ELR (cell line): ENCODE measurements at regions not wholly inside any gene's neighbourhood (a gene's known extent, or its start where the extent isn't known, plus 50 kb on each side); places are given as distances from the start of the nearest gene placed in this dataset.

Experiments
- DNase-seq: peaks from one replicate; pipeline ENCODE4 v3.0.0-alpha.2; 2015; ENCODE audit warnings: low read depth

DNA sequence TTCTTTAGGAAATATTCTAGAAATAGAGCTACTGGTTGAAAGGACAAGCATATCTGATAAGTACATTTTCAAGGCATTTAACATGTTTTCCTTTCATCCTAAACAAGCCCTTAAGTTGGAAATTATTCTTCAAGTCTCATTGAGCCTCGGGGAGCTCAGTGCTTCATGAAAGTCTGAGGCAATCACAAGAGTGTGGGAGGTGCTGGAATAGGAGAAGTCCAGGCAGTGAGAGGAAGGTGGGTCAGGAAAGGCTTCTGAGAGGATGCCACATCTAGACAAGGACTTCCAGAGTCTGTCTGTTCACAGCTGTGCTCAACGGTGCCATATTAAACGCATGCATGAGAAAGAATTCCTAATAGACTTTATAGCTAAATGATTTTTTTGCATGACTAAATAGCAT lies 69.8 kb downstream of the CD83 start:
- DNase-seq = no peak

DNA sequence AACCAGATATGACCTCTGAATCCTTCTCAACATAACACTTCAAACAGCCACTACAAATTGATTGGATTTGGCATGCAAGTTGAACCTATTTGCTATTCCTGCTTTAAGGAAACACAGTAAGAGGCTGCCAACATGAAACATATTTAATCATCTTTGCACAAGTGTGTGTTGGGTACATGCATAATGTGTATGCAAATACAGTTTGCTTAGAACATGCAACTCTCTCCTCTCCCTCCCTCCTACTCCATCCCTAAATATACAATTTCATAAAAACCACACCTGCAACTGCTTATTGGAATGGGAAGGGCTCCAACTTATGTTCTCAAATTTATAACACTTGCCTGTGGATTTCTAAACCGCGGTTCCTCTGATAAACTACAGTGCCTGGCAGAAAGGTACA lies 71.5 kb downstream of the CD83 start:
- no peak for DNase-seq

DNA sequence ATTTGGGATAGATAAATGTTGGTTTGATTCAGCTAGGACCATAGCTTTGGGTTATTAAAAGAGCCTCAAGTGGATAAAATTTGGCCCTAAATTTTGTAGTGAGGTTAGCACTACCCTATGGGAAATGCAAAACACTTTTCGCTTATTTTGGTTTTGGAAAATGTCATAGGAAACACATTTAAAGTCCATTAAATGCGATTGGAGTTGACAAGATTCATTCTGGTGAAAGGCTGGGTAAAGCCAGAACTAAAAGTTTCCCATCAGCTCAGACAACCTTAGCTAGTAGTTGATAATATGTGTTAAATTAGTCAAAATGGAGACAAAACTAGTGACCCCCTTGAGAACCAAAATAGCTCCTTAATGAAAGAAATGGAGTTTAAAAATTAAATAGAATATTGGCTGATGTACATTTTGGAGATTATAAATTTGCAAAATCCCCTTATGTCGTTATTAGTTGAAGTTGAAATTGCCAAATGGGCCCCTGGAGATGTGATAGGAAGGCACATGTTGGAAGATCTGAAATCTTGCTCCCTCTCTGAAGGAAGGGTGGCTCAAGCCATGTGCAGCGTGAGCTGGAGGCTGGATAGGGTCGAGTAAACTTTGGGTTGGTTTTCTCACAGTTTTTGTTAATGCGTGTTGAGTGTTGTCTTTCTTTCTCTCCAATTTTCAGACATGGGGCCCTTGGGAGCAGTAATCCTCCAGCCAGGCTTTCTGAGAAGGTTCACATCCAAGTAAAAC lies 72.8 kb downstream of the CD83 start:
- DNase-seq = no peak

- no peak for DNase-seq
Observed at GRCh38 chr6:14190929-14191224, 73.3 kb downstream of the CD83 start.

DNA sequence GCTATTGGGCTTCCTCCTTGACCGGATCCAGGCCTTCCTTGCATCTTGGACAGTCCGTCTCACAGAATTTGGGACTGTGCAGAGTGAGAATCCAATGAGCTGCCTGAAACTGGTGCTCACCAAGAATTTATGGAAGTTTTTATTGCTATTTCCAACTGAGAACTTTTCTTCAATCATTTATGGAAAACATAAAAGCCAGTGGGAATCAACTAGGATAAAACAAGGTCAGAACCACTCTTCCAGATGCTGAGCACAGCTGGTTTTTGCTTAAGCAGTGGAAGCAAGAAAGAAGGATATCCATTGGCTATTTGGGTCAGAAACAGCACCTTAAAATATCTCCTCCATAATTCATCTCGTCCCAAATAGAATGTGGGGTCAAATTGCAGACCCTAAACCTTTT lies 74.2 kb downstream of the CD83 start:
- DNase-seq = no peak

DNA sequence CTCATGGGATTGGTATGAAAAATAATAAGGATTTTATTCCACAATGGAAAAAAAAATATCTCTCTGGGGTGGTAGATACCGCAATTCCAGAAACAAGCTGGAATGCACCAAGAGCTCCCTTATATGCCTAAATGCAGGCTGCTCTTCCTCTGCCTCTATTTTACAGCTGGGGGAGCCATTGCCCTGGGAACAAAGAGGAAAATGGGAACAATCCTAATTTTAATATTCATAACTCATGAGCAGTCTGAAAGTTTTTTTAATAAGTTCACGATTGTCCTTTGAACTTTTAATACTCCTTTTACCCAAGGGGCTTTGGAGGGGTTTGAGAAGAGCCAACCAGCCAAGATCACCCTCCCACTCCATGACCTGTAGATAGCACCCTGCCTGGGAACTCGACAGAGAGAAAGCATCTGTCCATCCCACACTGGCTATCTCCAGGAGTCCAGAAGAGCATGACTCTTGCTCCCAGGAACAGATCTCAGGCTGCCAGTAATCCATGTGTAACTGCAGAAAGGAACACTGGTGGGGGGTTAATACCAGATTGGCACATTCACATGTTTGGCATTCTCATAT lies 74.7 kb downstream of the CD83 start:
- no peak for DNase-seq

DNA sequence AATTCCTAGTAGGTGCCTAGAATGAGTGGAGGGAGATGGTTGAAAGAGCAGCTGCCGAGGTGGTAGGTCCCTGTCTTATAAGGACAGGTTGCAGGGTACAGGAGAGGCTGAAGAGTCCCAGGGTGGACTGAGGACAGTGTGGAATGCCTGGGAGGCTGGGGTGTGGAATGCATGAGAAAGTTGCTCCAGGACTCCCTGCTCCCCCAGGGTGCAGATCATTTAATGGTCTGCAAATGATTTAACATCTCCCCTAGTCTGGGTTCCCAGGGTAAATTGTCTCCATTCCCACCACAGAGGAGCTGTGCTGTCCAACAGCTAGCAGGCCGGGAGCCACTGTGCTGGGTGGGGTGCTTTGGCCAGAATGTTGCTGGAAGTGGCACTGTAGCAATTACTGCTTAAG lies 76.0 kb downstream of the CD83 start:
- no peak for DNase-seq

- DNase-seq = no peak
Observed at GRCh38 chr6:14194483-14194882, 76.9 kb downstream of the CD83 start.

- no peak for DNase-seq
Observed at GRCh38 chr6:14194976-14195375, 77.4 kb downstream of the CD83 start.

- DNase-seq = no peak
Observed at GRCh38 chr6:14196026-14196425, 78.5 kb downstream of the CD83 start.

DNA sequence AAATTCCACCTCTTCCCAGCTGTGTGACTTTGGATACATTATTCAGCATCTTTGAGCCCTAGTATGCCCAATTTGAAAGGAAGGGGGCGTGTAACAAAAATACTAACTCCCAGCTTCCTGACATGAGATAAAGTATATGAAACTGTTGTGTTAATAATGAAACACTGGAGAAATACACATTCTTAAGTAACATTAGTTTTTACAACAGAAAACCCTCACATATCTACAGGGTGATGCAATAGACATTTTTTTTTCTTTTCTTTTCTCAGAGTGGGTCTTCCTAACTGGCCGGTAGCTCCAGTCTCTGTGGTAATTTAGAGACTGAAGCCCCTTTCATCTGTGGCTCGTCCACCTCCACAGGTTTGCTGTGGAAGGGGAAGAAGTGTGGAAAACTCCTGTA lies 79.5 kb downstream of the CD83 start:
- no peak for DNase-seq

DNA sequence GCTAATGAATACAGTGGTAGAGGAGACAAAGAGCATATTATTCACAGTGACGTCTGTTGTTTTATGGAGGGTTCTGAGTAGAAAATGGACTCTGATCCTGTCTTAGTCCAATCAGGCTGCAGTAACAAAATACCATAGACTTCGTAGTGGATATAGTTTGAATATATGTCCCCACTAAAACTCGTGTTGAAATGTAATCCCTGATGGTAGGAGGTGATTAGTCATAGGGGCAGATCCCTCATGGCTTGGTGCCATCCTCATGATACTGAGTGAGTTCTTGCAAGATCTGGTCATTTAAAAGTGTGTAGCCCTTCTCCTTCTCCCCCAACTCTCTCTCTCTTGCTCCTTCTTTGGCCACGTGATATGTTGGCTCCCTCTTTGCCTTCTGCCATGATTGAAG lies 82.5 kb downstream of the CD83 start:
- peak; percentile 33 for DNase-seq

DNA sequence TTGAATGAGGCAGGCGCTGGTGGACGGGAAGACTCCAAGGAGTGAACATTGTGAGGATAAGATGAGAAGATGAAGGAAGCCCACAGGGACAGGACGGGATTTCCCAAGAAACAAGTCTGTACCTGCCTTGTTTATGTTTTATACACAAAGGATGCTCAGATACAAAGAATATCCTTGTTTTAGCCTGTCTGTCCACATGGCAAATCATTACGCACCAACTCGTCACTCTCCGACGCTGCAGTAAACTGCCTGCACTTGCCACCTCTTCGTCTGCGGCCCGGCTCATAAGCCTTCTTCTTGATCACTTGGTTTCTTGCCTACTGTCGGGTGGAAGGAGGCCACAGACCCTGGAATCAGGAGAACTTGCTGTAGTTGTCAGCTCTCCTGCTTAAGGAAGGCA lies 85.4 kb downstream of the CD83 start:
- no peak for DNase-seq

GRCh38 chr6:14206391-14206790 lies 88.8 kb downstream of the CD83 start:
- DNase-seq = no peak

DNA sequence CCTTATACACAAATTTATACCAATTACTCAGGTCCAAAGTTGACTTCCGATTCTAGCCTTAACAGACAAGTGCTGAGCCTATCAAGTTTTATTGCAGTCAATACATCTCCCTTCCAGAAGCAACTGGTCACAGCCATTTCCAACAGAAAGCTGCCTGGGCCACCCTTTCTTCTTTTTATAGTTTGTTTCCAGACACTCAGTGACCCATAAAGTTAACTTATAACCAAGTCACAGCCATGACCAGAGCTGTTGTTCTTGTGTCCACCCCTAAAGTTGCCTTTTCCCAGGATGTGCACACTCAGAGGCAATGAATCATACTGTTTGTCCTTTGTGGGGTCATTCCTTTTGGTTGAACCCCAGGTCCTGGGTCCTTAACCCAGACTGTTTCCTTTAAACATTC lies 89.9 kb downstream of the CD83 start:
- no peak for DNase-seq

- no peak for DNase-seq
Observed at GRCh38 chr6:14209000-14209399, 91.4 kb downstream of the CD83 start.

DNA sequence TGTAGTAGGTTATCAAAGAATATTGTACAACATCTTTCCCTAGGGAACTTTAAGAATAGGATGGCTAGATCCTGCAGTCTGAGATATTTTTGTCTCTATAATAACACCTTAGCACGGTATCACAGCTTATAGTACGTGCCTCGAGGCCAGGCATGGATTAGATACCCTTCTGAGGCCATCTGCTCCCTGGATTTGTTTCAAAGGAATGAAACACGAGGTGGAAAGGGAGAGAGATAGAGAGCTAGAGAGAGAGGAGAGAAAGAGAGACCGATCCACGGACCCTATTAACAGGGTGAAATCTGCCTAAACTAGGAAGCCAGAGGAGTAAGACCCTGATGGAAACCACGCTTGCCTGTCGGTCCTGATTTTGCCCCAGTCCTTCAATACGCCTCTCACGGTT lies 92.5 kb downstream of the CD83 start:
- no peak for DNase-seq

DNA sequence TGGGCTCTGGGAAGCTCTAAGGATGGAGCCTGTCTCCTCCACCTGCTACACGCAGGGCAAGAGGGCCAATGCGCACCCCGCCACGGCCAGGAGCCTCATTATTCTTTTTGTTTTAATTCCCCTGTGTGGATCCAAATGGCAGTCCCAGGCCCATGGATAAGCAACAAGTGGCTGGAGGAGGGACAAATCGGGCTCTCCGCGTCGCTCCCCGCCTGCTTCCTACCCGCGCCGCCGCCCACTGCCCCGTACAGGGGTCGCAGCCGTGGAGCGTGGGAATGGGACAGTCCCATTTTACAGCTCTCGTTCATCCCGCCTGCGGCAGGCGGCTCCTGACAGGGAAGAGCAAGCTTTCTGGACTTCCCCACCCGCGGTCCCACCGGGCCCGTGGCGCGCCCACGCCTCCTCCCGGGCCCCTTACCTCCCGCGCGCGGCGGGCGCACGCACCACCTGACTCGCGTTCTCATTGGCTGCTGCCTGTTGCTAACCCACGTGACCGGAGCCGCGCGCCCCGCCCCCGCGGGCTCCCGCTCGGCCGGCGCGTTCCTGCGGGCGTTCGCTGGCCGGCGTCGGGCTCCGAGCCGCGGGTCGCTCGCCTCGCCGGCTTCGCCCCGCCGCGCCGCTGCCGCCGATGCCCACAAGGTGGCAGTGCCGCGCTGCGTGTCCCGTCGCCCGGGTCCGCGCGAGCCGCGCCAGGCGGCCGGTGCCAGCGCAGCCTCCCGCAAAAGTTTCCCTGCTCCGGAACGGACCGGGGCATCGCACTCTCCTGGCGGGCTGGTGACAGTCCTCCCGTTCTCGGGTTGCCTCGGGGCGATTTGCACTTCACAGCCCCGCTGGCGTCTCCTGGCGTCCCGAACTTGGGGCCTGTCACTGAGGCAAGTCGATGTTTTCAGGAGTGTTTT lies 93.3 kb downstream of the CD83 start:
- peak; percentile 92 for DNase-seq

- no peak for DNase-seq
Observed at GRCh38 chr6:14211562-14211942, 94.0 kb downstream of the CD83 start.

DNA sequence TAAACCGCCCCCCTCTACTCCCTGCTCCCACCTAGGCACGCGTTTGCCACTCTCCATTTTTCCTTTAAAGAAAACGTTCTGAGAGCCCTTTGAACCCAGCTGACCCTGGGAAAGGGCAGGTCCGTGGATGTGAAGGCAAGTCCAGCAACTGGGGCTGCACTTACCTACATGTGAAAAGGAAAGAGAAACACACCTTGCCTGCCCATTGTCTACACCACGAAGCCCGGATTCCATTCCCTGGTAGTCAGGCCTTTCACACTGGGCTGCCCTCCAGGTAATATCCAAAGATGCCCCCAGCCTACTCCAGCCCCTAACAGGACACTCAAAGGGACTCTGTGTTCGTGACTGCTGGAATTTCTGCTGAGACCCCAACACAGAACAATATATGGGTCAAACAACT lies 94.4 kb downstream of the CD83 start:
- DNase-seq = no peak

GRCh38 chr6:14212632-14213031 lies 95.1 kb downstream of the CD83 start:
- DNase-seq = no peak

DNA sequence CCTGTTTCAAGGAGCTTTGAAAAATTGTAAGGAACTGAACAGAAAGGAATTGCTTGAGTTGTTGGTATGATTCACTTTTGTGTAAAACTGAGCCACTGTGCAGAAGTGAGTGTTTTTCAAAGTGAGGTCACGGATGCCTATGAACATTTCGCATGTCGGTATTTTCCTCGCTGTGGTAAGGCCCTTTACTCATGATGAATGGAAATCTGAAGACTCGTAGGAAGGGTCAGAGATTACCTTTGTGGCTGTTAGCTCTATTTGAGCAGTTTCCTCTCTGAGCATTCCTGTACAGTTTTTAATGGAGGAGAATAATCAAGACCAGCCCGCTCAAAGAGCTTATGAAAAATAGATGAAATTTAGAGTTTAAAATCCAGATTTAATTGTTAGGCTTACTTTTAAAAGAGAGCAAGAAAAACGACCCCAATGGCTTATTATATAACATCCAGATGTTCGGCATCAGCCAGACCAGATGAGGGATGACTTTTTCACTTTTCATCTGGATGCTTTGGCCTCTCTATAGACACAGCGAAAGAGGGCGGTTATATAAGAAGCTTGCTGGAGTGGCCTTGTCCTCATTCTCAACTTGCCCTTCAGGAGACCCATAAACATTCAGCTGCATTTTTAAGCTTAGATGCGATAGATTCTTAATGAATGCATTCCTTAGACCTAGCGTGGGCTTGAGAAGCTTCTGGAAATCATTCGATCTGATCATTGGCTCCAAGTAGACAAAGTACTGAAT lies 99.5 kb downstream of the CD83 start:
- peak; percentile 81 for DNase-seq
